HepG2 (cell line): ENCODE measurements at regions not wholly inside any gene's neighbourhood (a gene's known extent, or its start where the extent isn't known, plus 50 kb on each side); places are given as distances from the start of the nearest gene placed in this dataset.

Experiments
- ATAC-seq: fragments of 200-7000 bp; cut with Tn5 transposase; 3 replicates; pipeline ENCODE4 v1.9.1; 2020; ENCODE audit warnings: mild to moderate bottlenecking, moderate library complexity
- BruUV-seq: library from RNA; stranded (reverse); fragments of 400-500 nt; replicated peaks from 2 replicates; lab custom pipeline; 2021; lab: Mats Ljungman, UMichigan
- CTCF ChIA-PET: fragments of 300-600 bp; formaldehyde crosslinking; extraction: SDS; loops from one replicate; lab custom pipeline; 2021; ENCODE audit warnings: low total read pairs, inconsistent platforms, low intra/inter-chr PET ratio; lab: Yijun Ruan, JAX
- POLR2A ChIA-PET: fragments of 350-600 bp; sonication (Branson Sonifier 250); formaldehyde crosslinking; loops from one replicate; lab custom pipeline; 2020; ENCODE audit warnings: antibody characterized with exemption, inconsistent platforms; lab: Yijun Ruan, JAX
- DNase-seq: peaks from one replicate; pipeline ENCODE4 v3.0.0-alpha.2; 2015; ENCODE audit warnings: low spot score
- FAIRE-seq: peaks from 3 replicates; lab custom pipeline; 2011; peaks lifted over from hg19 to GRCh38; lab: Jason Lieb, UNC
- H2AFZ ChIP-seq: one replicate; pipeline ENCODE4 v1.6.1; 2011; ENCODE audit warnings: low read length, inconsistent platforms
- H3K27ac ChIP-seq: fragments of 300-600 bp; 3 replicates; pipeline ENCODE4 v1.8.0; 2011; ENCODE audit warnings: mixed run types, mild to moderate bottlenecking, mixed read lengths, low read length, inconsistent platforms; ENCODE audit not compliant: insufficient read depth; ENCODE audit errors: extremely low read length
- H3K27me3 ChIP-seq, 2 experiments: fragments of 200-600 bp in 1 of 2; 2 replicates in 1 of 2; 3 replicates in 1 of 2; pipeline versions ENCODE4 v1.6.0 to v1.8.0; 2011; ENCODE audit warnings: low read length in 2 of 2, mild to moderate bottlenecking in 2 of 2, moderate library complexity in 2 of 2, inconsistent platforms in 1 of 2; ENCODE audit not compliant: insufficient read depth in 2 of 2, control insufficient read depth in 1 of 2
- H3K36me3 ChIP-seq, 2 experiments: fragments of 200-600 bp in 1 of 2; replicated peaks in 1 of 2; 2 replicates in 1 of 2; 3 replicates in 1 of 2; pipeline versions ENCODE4 v1.5.1 to v1.8.0; 2011; ENCODE audit warnings: low read length in 2 of 2, inconsistent platforms in 1 of 2; ENCODE audit not compliant: insufficient read depth in 2 of 2, control insufficient read depth in 1 of 2
- H3K4me1 ChIP-seq: 2 replicates; pipeline ENCODE4 v1.5.1; 2012; ENCODE audit warnings: low read length, inconsistent platforms; ENCODE audit not compliant: insufficient read depth
- H3K4me2 ChIP-seq: 2 replicates; pipeline ENCODE4 v1.6.0; 2011; ENCODE audit warnings: low read depth, low read length, inconsistent platforms
- H3K4me3 ChIP-seq, 3 experiments: fragments of 200-600 bp in 1 of 3; sonication (generic), shearing (Covaris generic) in 1 of 3; replicated peaks in 1 of 3; 2 replicates each; pipeline ENCODE4 v1.5.1; 2011 to 2016; ENCODE audit warnings: low read length in 3 of 3, inconsistent platforms in 2 of 3, low read depth in 2 of 3, mild to moderate bottlenecking in 2 of 3, control low read depth in 1 of 3, mixed read lengths in 1 of 3; ENCODE audit not compliant: insufficient read depth in 1 of 3
- H3K79me2 ChIP-seq: one replicate; pipeline ENCODE4 v1.6.1; 2011; ENCODE audit warnings: low read length, inconsistent platforms; ENCODE audit not compliant: insufficient read depth
- H3K9ac ChIP-seq: 2 replicates; pipeline ENCODE4 v1.6.0; 2011; ENCODE audit warnings: mild to moderate bottlenecking, low read depth, low read length, inconsistent platforms; ENCODE audit not compliant: insufficient read depth
- H3K9me3 ChIP-seq: 2 replicates; pipeline ENCODE4 v1.5.1; 2012; ENCODE audit warnings: mild to moderate bottlenecking, low read length
- H4K20me1 ChIP-seq: 2 replicates; pipeline ENCODE4 v1.6.0; 2011; ENCODE audit warnings: inconsistent platforms, mild to moderate bottlenecking, low read length, moderate library complexity; ENCODE audit not compliant: insufficient read depth
- ARID5B ChIP-seq: IDR thresholded peaks from 2 replicates; pipeline ENCODE4 v1.4.0; 2020; ENCODE audit warnings: mild to moderate bottlenecking, missing genetic modification reagents
- MTA1 ChIP-seq: sonication (generic); formaldehyde crosslinking; IDR thresholded peaks from 2 replicates; pipeline ENCODE4 v1.4.0; 2020; ENCODE audit warnings: missing genetic modification reagents, mild to moderate bottlenecking, borderline replicate concordance
- NR2F2 ChIP-seq: IDR thresholded peaks from 2 replicates; pipeline ENCODE4 v1.6.1; 2012; ENCODE audit warnings: low read depth, inconsistent platforms, borderline replicate concordance
- RERE ChIP-seq: IDR thresholded peaks from 2 replicates; pipeline ENCODE4 v1.6.1; 2016; ENCODE audit warnings: low read depth, missing genetic modification reagents, missing compliant biosample characterization
- ZNF124 ChIP-seq: sonication (generic); formaldehyde crosslinking; IDR thresholded peaks from 2 replicates; pipeline ENCODE4 v1.4.0; 2020; ENCODE audit warnings: missing genetic modification reagents
- ZNF251 ChIP-seq: sonication (generic); formaldehyde crosslinking; IDR thresholded peaks from 2 replicates; pipeline ENCODE4 v1.9.0; 2021; ENCODE audit warnings: mild to moderate bottlenecking, missing genetic modification reagents
- WGBS: methylation state at CpG from one replicate; pipeline ENCODE4 v1.1.6; 2017; ENCODE audit warnings: low lambda C conversion rate; 5-methylcytosine and 5-hydroxymethylcytosine counted together
- in situ Hi-C: cut with HindIII; loops from 2 replicates; pipeline ENCODE4 v1.10.0; 2017; ENCODE audit warnings: low pct_unique_long_range_greater_than_20kb; ENCODE audit not compliant: extremely low pct_ligation_motif_present
- intact Hi-C: fragments of 100-400 bp; cut with micrococcal nuclease; formaldehyde crosslinking; loops from one replicate; pipeline ENCODE4 v1.10.0; 2022; ENCODE audit not compliant: unreplicated experiment

- ATAC-seq (no peak), DNase-seq (no peak)
- in situ Hi-C loops: no loop called here
These were observed 386.5 kb downstream of the SHQ1 start for GRCh38 chr3:72461787-72462186.

More at GRCh38 chr3:72461787-72462186, 386.5 kb downstream of the SHQ1 start:
- Histone ChIP-seq H3K4me3 (no peak overlapping the region), H3K27ac (no peak overlapping the region), H3K4me2 (no peak overlapping the region), H3K4me1 (peaks cover 39% of the 10 kb centered on the region), H3K9ac (no peak overlapping the region), H4K20me1 (no peaks in the 10 kb centered on the region), H3K36me3 (no peaks in the 10 kb centered on the region), H3K9me3 (no peaks in the 10 kb centered on the region), H3K27me3 (peaks cover 0 to 4% of the 10 kb centered on the region in 2 experiments; a peak in 3 of 5 replicates), H2AFZ (no peak overlapping the region), H3K79me2 (no peaks in the 10 kb centered on the region)
- 0% methylated on average over 4 of the region's 4 CpGs for WGBS
- CTCF ChIA-PET: no interaction called here
- intact Hi-C loops: no loop called here
- FAIRE-seq: no peak
- no TSS peak for BruUV-seq
- TF ChIP-seq RERE (CRISPR knock-in tag) (no peak), ZNF251 (CRISPR knock-in tag) (no peak), ARID5B (peak; percentile 19; the same call in 1 of the 2 replicates), MTA1 (no peak), NR2F2 (peak; percentile 33; the same call in 1 of the 2 replicates), ZNF124 (no peak)
- POLR2A ChIA-PET: interaction anchor here (1.3 kb wide), 1 partner anchor 14 kb away, joined by 6 read pairs; no protein-coding TSS in a partner anchor
